Superior temporal gyrus (tissue), 1 donor: ENCODE measurements at regions not wholly inside any gene's neighbourhood (a gene's known extent, or its start where the extent isn't known, plus 50 kb on each side); places are given as distances from the start of the nearest gene placed in this dataset.
"Not testable (repeated sequence)": the region's sequence is repeated elsewhere in the genome, so short reads cannot be mapped to it uniquely, and the experiment has no call there.

ENCODE experiments used
- DNase-seq: peaks from one replicate; pipeline ENCODE4 v3.0.0-alpha.2; 2016; ENCODE audit errors: extremely low spot score

GRCh38 chr6:6863970-6864639 is 243.7 kb upstream of the RREB1 start:
- DNase-seq: no peak

GRCh38 chr6:6865611-6866010 is 242.2 kb upstream of the RREB1 start:
- DNase-seq: no peak

DNA sequence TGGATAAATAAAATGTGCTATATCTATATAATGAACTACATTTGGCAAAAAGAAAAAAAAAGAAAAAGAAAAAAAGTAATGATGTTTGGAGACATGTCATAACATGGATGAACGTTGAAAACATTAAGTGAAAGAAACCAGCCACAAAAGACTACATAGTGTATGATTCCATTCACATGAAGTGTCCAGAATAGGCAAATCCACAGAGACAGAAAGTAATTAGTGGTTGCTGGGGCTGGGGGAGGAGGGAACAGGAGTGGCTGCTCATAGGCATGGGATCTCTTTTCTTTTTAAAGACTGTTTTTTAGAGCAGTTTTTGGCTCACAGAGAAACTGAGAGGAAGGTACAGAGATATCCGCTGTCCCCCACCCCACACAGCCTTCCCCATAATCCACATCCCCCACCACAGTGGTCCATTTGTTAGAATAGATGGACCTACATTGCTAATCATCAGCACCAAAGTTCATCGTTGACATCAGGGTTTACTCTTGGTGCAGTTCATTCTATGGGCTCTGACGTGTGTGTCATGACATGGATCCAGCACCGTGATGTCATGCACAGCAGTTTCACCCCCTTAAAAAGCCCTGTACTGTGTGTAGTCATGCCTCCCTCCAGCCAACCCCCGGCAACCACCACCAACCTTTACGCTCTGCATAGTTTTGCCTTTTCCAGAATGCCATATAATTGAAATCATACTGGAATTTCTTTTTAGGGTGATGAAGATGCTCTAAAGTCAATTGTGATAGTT is 240.9 kb upstream of the RREB1 start:
- DNase-seq: no peak

GRCh38 chr6:6867404-6867799 is 240.4 kb upstream of the RREB1 start:
- no peak for DNase-seq

DNA sequence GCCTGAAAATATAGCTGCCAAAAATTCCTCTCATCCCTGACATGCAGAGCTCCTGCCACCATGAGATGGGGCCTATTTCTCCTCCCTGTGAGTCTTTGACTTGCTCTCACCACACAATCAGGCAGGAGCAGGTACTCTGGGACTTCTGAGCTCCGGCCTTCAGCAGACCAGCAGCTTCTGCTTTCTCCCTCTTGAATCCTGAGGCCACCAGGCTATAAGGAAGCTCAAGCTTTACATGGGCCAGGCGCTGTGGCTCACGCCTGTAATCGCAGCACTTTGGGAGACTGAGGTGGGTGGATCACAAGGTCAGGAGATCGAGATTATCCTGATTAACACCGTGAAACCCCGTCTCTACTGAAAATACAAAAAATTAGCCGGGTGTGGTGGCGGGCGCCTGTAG is 238.7 kb upstream of the RREB1 start:
- no peak for DNase-seq

DNA sequence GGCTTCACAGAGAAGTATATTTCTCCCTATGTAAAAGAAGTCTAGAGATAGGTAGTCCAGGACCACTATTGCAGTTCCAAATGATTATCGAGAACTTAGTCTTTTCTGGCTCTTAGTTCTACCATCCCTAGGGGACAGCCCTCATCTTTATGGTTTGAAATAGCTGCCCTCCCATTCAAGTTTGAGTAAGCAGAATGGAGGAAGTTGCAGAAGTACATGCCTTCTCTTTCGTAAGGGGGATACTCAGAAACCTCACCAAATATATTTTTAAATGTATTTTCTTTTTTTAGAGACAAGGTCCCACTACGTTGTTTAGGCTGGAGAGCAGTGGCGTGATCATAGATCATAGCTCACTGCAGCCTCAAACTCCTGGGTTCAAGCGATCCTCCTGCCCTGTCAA is 236.8 kb upstream of the RREB1 start:
- no peak for DNase-seq

- no peak for DNase-seq
These were observed 235.1 kb upstream of the RREB1 start for GRCh38 chr6:6872459-6873344.

DNA sequence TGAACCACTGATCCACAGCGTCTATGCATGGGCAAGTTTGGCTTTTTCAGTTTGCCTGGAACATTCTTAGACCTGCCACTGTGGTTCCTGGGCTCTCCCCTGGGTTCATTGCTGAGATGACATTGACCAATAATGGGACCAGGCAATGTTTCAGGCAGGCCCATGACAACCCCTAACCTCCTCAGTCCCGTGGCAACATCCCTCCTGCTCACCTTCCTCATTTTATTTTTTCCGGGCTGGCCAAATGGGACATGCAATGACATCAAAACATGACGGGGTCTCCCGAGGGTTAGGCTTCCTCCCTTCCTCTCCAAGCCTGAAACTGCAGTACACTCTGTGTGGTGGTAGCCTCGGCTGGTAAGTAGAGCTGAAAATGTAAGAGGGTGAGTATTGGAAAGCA is 234.0 kb upstream of the RREB1 start:
- DNase-seq: no peak

DNA sequence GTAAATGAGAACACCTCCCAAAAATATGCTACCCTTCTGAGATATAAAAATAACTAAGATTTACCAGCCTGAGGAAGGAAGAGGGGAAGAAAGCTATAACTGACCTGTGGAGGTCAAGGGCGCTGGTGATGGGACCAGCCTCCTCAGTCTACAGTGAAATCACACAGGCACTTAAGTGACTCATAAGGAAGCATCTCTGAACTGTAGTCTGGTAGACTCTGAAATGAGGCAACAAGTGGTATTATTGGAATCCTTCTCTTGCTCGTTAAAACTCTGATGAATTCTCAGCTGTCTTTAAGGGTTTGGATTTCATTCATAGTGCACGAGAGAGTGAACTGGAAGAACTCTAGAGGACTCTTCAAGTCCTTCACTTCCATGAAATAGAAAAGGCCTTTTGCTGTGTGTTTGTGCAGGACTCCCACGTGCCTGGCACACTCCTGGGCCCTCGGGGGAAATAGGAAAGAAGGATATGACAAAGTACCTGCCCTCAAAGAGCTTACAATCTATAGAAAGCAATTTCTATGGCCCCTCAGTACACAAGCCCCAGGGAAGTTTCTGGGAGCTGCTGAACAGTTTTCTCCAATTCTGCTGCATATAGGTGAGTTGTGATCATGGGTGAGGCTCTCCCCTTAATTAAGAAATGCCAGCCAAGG is 231.8 kb upstream of the RREB1 start:
- no peak for DNase-seq

DNA sequence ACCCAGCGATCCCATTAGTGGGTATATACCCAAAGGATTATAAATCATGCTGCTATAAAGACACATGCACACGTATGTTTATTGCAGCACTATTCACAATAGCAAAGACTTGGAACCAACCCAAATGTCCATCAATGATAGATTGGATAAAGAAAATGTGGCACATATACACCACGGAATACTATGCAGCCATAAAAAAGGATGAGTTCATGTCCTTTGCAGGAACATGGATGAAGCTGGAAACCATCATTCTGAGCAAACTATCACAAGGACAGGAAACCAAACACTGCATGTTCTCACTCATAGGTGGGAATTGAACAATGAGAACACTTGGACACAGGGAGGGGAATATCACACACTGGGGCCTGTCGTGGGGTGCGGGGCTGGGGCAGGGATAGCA is 230.0 kb upstream of the RREB1 start:
- DNase-seq: not testable (repeated sequence)

DNA sequence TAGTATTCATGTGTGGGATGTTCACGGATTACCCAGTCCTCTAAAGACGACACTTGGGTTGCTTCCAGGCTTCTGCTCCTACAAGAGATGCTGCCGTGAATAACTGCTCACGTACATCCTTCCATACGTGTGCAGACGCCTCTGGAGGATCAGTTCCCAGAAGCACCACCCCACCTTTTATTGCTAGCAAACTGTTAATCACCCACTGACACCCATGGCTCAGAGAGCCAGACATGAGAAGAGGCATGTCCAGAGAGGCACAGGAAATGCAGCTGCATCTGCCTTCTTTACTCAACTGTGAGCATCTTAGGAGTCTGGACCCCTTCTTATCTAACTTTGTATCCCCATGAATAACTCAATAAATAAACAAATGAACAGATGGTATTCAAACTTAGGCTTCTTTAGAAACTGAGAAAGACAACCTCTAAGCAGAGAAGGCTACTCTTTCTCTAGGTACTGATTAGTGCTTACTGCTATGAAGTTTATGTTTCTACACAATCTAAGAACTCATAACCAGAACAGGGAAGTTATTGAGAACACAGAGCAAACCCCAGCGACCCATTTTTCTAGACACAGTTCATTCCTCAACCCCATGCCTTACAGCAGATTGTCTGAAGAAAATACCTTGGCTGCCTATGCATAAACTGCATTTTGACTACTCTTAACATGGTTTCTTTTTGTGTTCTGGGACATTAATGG is 228.7 kb upstream of the RREB1 start:
- no peak for DNase-seq

DNA sequence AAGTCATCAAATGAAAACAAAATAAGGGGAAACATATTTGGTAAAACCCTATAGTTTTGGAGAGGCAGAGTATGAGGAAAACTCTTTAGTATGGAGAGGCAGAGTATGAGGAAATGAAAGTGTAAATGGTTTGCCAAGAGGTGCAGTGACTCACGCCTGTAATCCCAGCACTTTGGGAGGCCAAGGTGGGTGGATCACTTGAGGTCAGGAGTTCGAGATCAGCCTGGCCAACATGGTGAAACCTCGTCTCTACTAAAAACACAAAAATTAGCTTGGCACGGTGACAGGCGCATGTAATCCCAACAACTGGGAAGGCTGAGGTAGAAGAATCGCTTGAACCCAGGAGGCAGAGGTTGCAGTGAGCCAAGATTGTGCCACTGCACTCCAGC is 228.2 kb upstream of the RREB1 start:
- not testable (repeated sequence) for DNase-seq

- DNase-seq: no peak
These were observed 226.9 kb upstream of the RREB1 start for GRCh38 chr6:6880745-6881437.

GRCh38 chr6:6881438-6882225 is 226.1 kb upstream of the RREB1 start:
- DNase-seq: no peak

DNA sequence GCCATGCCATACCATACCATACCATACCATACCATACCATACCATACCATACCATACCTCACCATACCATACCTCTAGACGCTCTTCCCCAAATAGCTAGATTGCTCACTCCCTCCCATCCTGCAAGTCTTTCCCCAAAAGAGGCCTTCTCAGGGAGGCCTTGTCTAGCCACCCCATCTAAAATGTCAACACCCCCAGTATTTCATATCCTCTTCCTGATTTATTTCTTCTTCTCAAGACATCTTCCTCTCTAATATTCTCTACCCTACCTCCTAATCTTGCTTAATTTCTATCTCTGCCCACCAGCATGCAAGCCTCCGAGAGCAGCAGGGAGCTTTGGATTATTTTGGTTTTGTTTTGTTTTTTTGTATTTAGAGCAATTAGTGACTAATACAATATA is 225.2 kb upstream of the RREB1 start:
- no peak for DNase-seq

DNA sequence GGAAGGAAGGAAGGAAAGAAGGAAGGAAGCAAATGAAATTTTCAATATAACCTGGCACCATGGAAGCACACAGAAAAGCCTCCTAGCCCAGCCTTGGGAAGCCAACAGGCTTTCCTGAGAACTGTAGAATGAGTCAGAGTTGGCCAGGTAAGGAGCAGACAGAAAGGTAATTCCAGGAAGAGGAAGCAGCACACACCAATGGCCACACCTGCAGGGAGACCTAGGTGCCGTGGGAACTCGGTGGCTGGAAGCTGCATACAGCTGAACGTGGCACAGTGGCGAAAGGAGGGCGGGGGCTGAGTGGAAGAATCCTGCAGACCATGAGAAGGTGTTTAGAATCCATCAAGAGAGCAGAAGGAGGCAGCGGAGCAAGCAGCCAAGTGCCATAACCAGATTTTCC is 224.8 kb upstream of the RREB1 start:
- no peak for DNase-seq

DNA sequence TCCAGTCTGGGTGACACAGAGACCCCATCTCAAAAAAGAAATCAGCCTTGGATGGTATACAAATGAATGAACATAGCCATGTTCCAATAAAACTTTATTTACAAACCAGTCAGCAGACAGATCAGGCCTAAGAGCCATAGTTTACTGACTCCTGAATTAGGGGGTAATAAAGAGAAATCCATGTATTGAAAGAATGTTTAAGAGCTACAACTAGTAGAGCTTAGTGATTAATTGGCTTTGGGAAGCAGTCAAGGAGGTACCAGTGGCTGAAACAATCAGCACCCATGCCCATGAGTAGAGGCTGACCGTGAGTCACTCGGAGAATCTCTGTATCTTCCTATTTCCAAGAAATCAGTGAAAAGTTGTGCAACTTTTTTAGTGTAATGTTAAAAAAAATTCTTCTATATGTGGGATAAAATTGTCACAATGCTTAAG is 223.6 kb upstream of the RREB1 start:
- no peak for DNase-seq

DNA sequence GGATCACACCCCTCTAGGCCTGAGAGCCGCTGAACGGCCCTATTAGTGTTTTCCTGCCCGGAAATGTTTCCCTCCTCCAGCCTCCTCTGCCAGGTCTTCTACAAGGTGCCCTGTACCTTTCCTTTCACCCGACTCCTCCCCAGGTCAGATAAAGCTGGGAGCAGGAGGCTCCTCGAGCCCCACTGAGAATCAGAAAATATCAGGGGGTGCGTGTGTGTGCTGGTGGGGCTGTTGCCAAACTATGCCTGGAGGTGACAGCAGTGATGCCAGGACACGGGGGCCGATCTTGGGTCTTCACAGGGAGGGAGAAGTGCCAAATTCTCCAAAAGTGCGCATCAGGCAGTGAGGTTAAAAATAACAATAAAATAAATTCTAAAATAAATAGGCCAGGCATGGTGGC is 222.8 kb upstream of the RREB1 start:
- no peak for DNase-seq

DNA sequence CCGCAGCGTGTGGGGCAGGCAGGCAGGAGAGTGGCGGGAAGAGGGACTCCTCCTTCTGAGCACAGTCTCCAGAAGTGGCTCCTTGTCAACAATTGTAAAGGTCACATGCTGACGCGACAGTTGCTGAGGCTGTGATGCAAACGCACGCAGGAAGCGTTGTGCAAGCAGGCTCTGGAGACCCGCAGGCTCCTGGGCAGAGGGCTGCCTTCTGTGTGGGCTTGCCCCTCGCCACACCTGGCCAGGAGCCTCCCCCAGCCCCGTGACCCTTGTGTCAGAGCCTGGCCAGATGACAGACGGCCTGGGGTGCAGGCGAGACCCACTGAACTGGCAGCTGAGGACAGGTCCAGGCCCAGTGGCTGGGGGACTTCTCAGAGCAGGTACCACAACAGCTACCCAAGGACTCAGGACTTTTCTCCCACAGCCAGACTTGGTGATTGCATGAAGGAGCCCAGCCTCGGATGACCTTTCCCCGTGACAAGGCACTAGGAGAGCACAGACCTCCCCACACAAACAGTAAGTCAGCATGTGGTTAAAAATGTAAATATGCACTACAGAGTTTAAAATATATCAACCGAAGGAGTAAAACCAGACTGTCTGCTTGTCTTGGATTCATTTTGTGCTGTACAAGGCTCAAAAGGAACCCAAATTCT is 222.1 kb upstream of the RREB1 start:
- no peak for DNase-seq
